Right lobe of liver (tissue), 4 donors: ENCODE measurements at regions not wholly inside any gene's neighbourhood (a gene's known extent, or its start where the extent isn't known, plus 50 kb on each side); places are given as distances from the start of the nearest gene placed in this dataset.

Experiments used
- CTCF ChIP-seq, 4 donors: fragments of 200-600 bp in 3 of 4; fragments of 450-650 bp in 1 of 4; IDR thresholded peaks; one replicate each; pipeline versions ENCODE4 v1.5.1 to v1.8.0; 2016 to 2022; ENCODE audit warnings: antibody characterized with exemption in 4 of 4, mild to moderate bottlenecking in 2 of 4
- POLR2A ChIP-seq: fragments of 450-650 bp; IDR thresholded peaks from one replicate; pipeline ENCODE4 v1.6.1; 2017; ENCODE audit warnings: antibody characterized with exemption, mild to moderate bottlenecking
- donor health status: DM: no; HTN: no; CAD: no.
- donor health status: DM: no; HTN: no; CAD: no.
- donor health status: DM: no; HTN: yes; CAD: no.

GRCh38 chr15:57780471-57780870 lies 74.0 kb downstream of the POLR2M start:
- TF ChIP-seq CTCF (IDR thresholded peaks at IDR 0.05) = no peak
- no peak for TF ChIP-seq POLR2A
